OCI-LY1 (cell line): ENCODE measurements at regions not wholly inside any gene's neighbourhood (a gene's known extent, or its start where the extent isn't known, plus 50 kb on each side); places are given as distances from the start of the nearest gene placed in this dataset.

ENCODE experiments used
- CTCF ChIP-seq: fragments of 200-600 bp; sonication (generic), shearing (Covaris generic); IDR thresholded peaks from 2 replicates; pipeline ENCODE4 v1.5.1; 2017; ENCODE audit warnings: mild to moderate bottlenecking, antibody characterized with exemption, low read length, moderate library complexity, mixed read lengths
- EZH2 ChIP-seq: fragments of 200-600 bp; sonication (generic), shearing (Covaris generic); IDR thresholded peaks from 2 replicates; pipeline ENCODE4 v1.8.0; 2017; ENCODE audit warnings: borderline replicate concordance, mixed run types, mild to moderate bottlenecking, antibody characterized with exemption, low read length, moderate library complexity, mixed read lengths

DNA sequence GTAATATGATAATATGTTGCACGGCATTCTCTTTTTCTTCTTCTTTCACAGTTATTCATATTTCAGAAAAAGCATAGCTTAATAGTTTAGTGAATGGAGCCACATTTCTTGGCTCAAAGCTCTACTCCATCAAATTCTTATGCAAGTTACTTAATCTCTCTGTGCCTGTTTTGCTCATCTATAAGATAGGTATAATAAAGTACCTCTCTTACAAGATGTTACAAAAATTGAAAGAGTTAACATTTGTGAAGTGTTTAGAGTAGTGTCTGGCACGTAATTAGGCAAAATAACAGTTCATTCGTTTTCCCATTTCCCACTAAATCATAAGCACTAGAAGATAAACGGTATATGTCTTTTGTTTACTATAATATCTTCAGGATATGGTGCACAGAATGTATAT lies 1304.4 kb upstream of the EYS start:
- TF ChIP-seq EZH2 (no peak), CTCF (no peak)
